ENCODE measurements at regions not wholly inside any gene's neighbourhood (a gene's known extent, or its start where the extent isn't known, plus 50 kb on each side); places are given as distances from the start of the nearest gene placed in this dataset.
"Not testable (repeated sequence)": the region's sequence is repeated elsewhere in the genome, so short reads cannot be mapped to it uniquely, and the experiment has no call there.

DNA sequence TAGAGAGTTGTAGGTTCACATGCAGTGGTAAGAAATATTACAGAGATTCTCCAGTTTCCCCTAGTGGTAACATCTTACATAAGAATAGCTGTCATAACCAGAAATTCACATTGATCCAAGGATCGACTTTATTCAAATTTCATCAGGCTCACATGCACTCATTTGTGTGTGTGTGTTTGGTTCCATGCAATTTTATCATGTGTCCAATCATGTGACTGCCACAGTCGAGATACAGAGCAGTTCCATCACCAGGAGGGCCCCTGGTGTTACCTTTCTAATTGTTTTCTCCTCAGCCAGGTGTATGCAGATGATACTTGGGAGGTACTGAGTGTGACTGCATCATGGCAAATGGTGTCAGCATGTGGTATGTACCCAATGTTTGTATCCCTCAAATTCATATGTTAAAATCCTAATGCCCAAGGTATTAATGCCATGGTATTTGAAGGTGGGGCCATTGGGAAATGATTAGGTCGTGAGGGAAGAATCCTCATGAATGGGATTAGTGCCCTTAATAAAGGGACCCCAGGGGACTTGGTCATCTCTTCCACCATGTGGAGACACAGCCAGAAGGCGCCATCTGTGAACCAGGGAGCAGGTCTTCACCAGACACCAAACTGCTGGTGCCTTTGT lies 126.3 kb downstream of the CXCL12 start:
- Mint-ChIP-seq H3K4me3 (no peak overlapping the region), H3K36me3 (ENCODE audit: low read depth) (no peaks in the 10 kb centered on the region), H3K27me3 (no peaks in the 10 kb centered on the region), H3K4me1 (no peaks in the 10 kb centered on the region), H3K27ac (no peak overlapping the region), H3K9me3 (no peaks in the 10 kb centered on the region)
- DNase-seq = no peak
- ChIA-PET CTCF (no interaction called here), POLR2A (no interaction called here)

DNA sequence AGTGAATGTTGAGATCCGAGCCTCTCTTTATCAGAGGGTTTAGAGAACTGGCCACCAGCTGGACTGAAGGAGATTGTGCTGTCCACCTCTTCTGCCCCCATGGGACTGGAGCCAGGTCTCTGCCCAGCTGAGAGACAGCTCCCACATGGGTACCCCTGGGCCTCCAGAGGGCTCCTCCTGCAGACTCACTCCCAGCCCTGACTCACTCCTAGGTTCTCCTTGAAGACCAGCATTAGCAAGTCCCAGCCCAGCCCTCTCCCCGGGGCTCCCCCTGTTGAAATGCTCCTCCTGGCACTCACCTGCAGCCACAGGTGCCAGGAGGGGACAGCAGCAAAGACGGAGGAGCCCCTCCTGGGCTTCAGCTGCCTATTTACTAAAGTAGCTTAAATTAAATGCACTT lies 126.9 kb downstream of the CXCL12 start:
- Mint-ChIP-seq H3K4me1 (no peaks in the 10 kb centered on the region), H3K27me3 (no peaks in the 10 kb centered on the region), H3K4me3 (no peak overlapping the region), H3K27ac (no peak overlapping the region), H3K9me3 (no peaks in the 10 kb centered on the region), H3K36me3 (ENCODE audit: low read depth) (no peaks in the 10 kb centered on the region)
- CTCF ChIA-PET = no interaction called here
- POLR2A ChIA-PET = no interaction called here
- DNase-seq = no peak

DNA sequence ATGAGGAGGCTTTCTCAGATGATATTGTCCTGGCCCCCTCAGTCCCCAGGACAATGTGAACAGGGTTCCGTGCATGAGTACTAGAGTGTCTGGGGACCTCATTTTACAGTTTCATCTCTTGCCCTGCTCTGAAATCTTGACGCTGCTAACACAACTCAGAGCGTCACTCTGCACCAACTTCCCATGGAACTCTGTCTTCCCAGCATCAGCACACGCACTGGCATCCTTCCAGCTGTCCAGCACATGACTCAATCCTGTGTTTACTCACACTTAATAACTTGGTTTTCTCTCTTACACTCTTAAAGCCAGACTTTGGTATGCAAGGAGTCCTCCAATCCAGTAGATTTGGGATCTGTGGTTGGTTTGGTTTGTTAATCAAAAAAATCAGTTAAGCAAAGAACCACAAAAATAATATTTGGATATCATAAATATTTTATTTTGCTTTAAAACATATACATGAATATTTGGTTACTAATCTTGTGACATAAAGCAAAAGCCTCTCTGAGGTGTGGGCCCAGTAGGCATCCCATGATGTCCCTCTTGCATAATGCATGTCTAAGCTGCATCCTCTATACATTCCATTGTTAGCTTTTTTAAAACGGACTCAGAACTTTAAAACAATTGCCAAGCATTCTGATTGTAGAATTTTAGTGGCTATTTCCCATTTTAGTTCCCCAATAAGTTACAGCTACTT lies 131.0 kb downstream of the CXCL12 start:
- Mint-ChIP-seq H3K27ac (no peak overlapping the region), H3K4me1 (no peaks in the 10 kb centered on the region), H3K36me3 (ENCODE audit: low read depth) (no peaks in the 10 kb centered on the region), H3K4me3 (no peak overlapping the region), H3K9me3 (no peaks in the 10 kb centered on the region), H3K27me3 (no peaks in the 10 kb centered on the region)
- ChIA-PET POLR2A (no interaction called here), CTCF (no interaction called here)
- no peak for DNase-seq

DNA sequence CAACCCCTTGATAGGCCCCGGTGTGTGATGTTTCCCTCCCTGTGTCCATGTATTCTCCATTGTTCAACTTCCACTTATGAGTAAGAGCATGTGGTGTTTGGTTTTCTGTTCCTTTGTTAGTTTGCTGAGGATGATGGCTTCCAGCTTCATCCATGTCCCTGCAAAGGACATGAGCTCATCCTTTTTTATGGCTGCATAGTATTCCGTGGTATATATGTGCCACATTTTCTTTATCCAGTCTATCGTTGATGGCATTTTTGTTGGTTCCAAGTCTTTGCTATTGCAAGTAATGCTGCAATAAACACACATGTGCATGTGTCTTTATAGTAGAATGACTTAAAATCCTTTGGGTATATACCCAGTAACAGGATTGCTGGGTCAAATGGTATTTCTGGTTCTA lies 132.3 kb downstream of the CXCL12 start:
- H3K4me1 Mint-ChIP-seq; POLR2A ChIA-PET; CTCF ChIA-PET; H3K36me3 Mint-ChIP-seq (ENCODE audit: low read depth); H3K9me3 Mint-ChIP-seq; H3K27me3 Mint-ChIP-seq; H3K4me3 Mint-ChIP-seq; H3K27ac Mint-ChIP-seq; DNase-seq: not testable (repeated sequence)

DNA sequence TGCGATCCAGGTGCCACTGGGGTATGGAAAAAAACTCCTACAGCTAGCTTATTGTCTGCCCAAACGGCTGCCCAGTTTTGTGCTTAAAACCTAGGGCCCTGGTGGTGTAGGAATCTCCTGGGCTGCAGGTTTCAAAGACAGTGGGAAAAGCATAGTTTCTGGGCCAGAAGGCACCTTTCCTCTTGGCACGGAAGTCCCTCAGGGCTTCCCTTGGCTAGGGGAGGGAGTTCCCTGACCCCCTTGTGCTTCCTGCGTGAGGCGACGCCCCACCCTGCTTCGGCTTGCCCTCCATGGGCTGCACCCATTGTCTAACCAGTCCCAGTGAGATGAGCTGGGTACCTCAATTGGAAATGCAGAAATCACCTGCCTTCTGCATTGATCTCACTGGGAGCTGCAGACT lies 135.0 kb downstream of the CXCL12 start:
- H3K27me3 Mint-ChIP-seq; DNase-seq; H3K4me1 Mint-ChIP-seq; H3K9me3 Mint-ChIP-seq; POLR2A ChIA-PET; CTCF ChIA-PET; H3K4me3 Mint-ChIP-seq; H3K27ac Mint-ChIP-seq; H3K36me3 Mint-ChIP-seq (ENCODE audit: low read depth): not testable (repeated sequence)

DNA sequence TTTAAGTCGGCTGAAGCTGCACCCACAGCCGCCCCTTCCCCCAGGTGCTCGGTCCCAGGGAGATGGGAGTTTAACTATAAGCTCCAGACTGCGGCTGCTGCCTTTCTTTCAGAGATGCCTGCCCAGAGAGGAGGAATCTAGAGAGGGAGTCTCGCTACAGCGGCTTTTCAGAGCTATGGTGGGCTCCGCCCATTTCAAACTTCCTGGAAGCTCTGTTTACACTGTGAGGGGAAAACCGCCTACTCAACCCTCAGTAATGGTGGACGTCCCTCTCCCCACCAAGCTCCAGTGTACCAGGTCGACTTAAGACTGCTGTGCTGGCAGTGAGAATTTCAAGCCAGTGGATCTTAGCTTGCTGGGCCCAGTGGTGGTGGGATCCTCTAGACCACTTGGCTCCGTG lies 135.4 kb downstream of the CXCL12 start:
- no peak for DNase-seq
- CTCF ChIA-PET = no interaction called here
- H3K27me3 Mint-ChIP-seq = no peaks in the 10 kb centered on the region
- no peaks in the 10 kb centered on the region for H3K4me1 Mint-ChIP-seq
- H3K9me3 Mint-ChIP-seq = peaks cover 1% of the 10 kb centered on the region
- H3K36me3 Mint-ChIP-seq (ENCODE audit: low read depth) = no peaks in the 10 kb centered on the region
- H3K27ac Mint-ChIP-seq = no peak overlapping the region
- POLR2A ChIA-PET = no interaction called here
- H3K4me3 Mint-ChIP-seq = no peak overlapping the region

DNA sequence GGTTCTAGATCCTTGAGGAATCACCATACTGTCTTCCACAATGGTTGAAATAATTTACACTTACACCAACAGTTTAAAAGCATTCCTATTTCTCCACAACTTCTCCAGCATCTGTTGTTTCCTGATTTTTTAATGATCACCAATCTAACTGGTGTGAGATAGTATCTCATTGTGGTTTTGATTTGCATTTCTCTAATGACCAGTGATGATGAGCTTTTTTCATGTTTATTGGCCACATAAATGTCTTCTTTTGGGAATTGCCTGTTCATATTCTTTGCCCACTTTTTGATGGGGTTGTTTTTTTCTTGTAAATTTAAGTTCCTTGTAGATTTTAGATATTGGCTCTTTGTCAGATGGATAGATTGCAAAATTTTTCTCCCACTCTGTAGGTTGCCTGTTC lies 138.2 kb downstream of the CXCL12 start:
- DNase-seq; CTCF ChIA-PET; H3K27me3 Mint-ChIP-seq; H3K9me3 Mint-ChIP-seq; H3K27ac Mint-ChIP-seq; POLR2A ChIA-PET; H3K4me3 Mint-ChIP-seq; H3K36me3 Mint-ChIP-seq (ENCODE audit: low read depth); H3K4me1 Mint-ChIP-seq: not testable (repeated sequence)

DNA sequence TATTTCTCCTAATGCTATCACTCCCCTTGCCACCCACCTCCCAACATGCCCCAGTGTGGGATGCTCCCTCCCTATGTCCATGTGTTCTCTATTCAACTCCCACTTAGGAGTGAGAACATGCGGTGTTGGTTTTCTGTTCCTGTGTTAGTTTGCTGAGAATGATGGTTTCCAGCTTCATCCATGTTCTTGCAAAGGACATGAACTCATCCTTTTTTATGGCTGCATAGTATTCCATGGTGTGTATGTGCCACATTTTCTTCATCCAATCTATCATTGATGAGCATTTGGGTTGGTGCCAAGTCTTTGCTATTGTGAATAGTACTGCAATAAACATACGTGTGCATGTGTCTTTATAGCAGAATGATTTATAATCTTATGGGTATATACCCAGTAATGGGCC lies 138.6 kb downstream of the CXCL12 start:
- H3K36me3 Mint-ChIP-seq (ENCODE audit: low read depth); H3K4me1 Mint-ChIP-seq; DNase-seq; H3K4me3 Mint-ChIP-seq; H3K27ac Mint-ChIP-seq; H3K27me3 Mint-ChIP-seq; H3K9me3 Mint-ChIP-seq; POLR2A ChIA-PET; CTCF ChIA-PET: not testable (repeated sequence)

DNA sequence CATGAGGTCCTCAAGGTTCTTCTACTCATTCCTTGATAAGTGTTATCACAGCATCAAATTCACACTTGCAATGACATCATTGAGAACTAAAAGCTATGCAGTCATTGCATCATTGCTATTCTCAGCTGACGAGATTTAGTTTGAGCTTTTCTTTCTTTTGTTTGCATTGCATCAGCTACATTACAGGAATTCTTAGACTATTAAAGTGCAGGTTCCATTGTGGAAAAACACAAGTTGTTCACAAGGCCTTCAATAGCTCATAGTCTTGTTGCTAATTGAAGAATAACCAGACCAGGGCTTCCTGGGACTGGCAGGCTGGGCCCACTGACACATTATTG lies 139.3 kb downstream of the CXCL12 start:
- H3K27me3 Mint-ChIP-seq = no peaks in the 10 kb centered on the region
- no peak overlapping the region for H3K27ac Mint-ChIP-seq
- POLR2A ChIA-PET = no interaction called here
- DNase-seq = no peak
- no peaks in the 10 kb centered on the region for H3K4me1 Mint-ChIP-seq
- H3K36me3 Mint-ChIP-seq (ENCODE audit: low read depth) = no peaks in the 10 kb centered on the region
- peaks cover 1% of the 10 kb centered on the region for H3K9me3 Mint-ChIP-seq
- CTCF ChIA-PET = no interaction called here
- H3K4me3 Mint-ChIP-seq = no peak overlapping the region

DNA sequence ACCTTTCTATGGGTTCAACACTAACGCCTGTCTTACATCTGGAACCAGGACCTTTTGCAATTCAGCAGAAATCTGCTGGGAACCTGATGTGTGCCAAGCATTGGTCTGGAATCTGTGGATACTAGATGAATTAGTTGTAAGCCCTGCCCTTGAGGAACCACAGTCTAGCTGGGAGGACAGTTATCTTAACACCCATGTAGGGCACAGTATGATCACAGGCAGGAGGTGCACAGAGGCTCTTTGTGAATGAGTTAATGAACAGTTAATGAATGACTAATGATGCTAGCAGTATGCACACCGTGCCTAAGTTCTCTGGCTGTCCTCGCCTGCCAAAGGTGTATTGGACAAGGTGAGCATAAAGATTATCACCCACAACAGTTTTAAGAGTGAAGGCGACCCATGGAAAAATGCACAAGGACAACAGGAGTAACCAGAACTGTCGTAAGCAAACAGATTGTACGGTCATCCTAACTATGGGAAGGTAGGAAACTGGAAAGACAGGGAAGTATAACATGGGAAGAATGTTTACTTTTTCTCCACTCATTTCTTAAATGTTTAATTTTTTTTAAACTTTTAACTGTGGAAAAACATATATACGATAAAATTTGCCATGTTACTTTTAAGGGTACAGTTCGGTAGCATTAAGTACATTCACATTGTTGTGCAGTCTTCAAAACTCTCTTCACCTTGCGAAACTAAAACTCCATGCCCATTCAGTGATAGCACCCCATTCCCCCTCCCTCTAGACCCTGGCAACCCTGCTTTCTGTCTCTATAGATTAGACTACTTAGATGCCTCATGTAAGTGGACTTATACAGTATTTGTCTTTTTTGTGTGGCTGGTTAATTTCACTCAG lies 139.9 kb downstream of the CXCL12 start:
- Mint-ChIP-seq H3K27ac (no peak overlapping the region), H3K4me1 (no peaks in the 10 kb centered on the region), H3K4me3 (no peak overlapping the region), H3K27me3 (no peaks in the 10 kb centered on the region), H3K9me3 (peaks cover 1% of the 10 kb centered on the region), H3K36me3 (ENCODE audit: low read depth) (no peaks in the 10 kb centered on the region)
- ChIA-PET CTCF (no interaction called here), POLR2A (no interaction called here)
- no peak for DNase-seq

DNA sequence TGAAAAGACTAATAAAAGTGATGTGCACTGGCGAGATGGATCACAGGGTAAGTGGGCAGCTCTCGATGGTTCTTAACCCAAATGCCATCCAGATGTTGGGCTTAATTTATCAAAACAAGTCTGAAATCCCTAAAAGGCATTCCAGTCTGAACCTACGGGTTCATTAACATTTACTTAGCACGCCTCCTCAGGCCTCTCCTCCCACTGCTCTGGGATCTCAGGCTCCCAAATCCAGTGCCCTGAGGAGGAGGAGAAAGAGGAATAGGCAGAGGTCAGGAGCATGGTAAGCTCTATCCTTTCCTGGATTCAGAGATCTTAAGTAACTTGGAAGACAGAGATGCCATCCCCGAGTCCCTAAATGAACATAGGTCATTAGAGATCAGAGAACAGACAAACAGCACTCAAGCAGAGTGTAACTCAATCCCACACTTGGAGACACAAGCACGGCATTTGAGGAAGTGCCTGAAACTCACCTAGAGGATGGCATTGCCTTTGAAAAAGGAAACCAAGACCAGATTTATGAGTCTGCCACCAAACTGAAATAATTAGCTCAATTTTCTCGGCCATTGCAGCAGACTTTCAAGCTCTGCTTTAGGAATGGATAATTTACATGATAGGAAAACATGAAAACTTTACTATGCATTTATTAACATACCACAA lies 140.9 kb downstream of the CXCL12 start:
- POLR2A ChIA-PET = no interaction called here
- no peaks in the 10 kb centered on the region for H3K36me3 Mint-ChIP-seq (ENCODE audit: low read depth)
- no peak overlapping the region for H3K27ac Mint-ChIP-seq
- DNase-seq = no peak
- H3K4me1 Mint-ChIP-seq = no peaks in the 10 kb centered on the region
- no peaks in the 10 kb centered on the region for H3K27me3 Mint-ChIP-seq
- peaks cover 1% of the 10 kb centered on the region for H3K9me3 Mint-ChIP-seq
- H3K4me3 Mint-ChIP-seq = no peak overlapping the region
- CTCF ChIA-PET = no interaction called here

DNA sequence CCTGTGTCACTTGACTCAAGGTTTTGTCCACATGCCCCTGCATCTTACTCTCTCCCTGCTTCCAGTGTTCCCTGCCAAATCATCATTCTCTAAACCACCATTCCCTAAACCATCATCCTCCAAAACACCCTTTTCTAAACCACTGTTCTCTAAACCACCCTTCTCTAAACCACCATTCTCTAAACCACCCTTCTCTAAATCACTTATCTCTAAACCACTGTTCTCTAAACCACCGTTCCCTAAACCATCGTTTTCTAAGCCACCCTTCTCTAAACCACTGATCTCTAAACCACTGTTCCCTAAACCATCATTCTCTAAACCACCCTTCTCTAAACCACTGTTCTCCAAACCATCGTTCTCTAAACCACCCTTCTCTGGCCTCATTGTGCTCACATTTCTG lies 142.1 kb downstream of the CXCL12 start:
- Mint-ChIP-seq H3K27ac (no peak overlapping the region), H3K36me3 (ENCODE audit: low read depth) (no peaks in the 10 kb centered on the region), H3K4me1 (no peaks in the 10 kb centered on the region), H3K4me3 (no peak overlapping the region), H3K9me3 (peaks cover 1% of the 10 kb centered on the region), H3K27me3 (no peaks in the 10 kb centered on the region)
- ChIA-PET POLR2A (no interaction called here), CTCF (no interaction called here)
- no peak for DNase-seq

DNA sequence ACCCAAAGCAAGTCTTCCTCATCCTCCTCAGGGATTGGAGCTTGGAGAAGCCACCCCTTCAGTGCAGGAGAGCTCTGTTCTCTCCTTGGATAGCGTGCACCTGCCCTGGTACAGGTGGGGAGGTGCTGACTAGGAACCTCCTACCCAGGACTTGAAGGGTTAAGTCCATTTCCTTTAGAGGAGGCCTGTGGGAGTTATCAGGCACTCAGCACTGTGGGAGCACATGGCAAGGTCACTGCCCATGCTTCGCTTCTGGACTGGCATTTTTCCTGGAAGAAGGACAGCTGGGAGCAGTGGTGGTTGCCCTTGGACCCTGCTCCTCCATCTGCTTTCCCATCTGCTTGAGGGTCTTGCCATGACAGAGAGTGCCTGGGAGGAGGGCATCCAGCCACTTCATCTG lies 142.8 kb downstream of the CXCL12 start:
- Mint-ChIP-seq H3K9me3 (peaks cover 1% of the 10 kb centered on the region), H3K36me3 (ENCODE audit: low read depth) (no peaks in the 10 kb centered on the region), H3K27me3 (no peaks in the 10 kb centered on the region), H3K4me3 (no peak overlapping the region), H3K4me1 (no peaks in the 10 kb centered on the region), H3K27ac (no peak overlapping the region)
- POLR2A ChIA-PET = no interaction called here
- CTCF ChIA-PET = no interaction called here
- no peak for DNase-seq
